Breast epithelium (tissue), 4 donors: ENCODE measurements at regions not wholly inside any gene's neighbourhood (a gene's known extent, or its start where the extent isn't known, plus 50 kb on each side); places are given as distances from the start of the nearest gene placed in this dataset.

Experiments used
- DNase-seq, 2 donors: peaks; one replicate each; pipeline ENCODE4 v3.0.0-alpha.2; 2019; ENCODE audit warnings: low spot score in 2 of 2
- H3K27ac ChIP-seq, 2 donors: fragments of 200-600 bp; sonication (generic) in 1 of 2; one replicate each; pipeline ENCODE4 v1.5.1; 2016 to 2019; ENCODE audit warnings: mild to moderate bottlenecking in 1 of 2
- H3K27me3 ChIP-seq, 2 donors: fragments of 200-600 bp; sonication (generic) in 1 of 2; one replicate each; pipeline versions ENCODE4 v1.5.1 to v1.6.0; 2017 to 2019; ENCODE audit warnings: control low read depth in 1 of 2, mild to moderate bottlenecking in 1 of 2
- H3K36me3 ChIP-seq: fragments of 200-600 bp; one replicate; pipeline ENCODE4 v1.5.1; 2019
- H3K4me1 ChIP-seq, 2 donors: fragments of 200-600 bp; sonication (generic); one replicate each; pipeline ENCODE4 v1.5.1; 2016 to 2019; ENCODE audit warnings: control low read depth in 1 of 2
- H3K4me3 ChIP-seq, 3 donors: fragments of 200-600 bp; sonication (generic); 1 replicate in 2 of 3; 2 replicates in 1 of 3; pipeline ENCODE4 v1.5.1; 2016 to 2019; ENCODE audit warnings: mild to moderate bottlenecking in 3 of 3, moderate library complexity in 2 of 3
- H3K9me3 ChIP-seq, 2 donors: fragments of 200-600 bp; sonication (generic) in 1 of 2; one replicate each; pipeline ENCODE4 v1.5.1; 2016 to 2019; ENCODE audit warnings: control low read depth in 1 of 2
- CTCF ChIP-seq, 3 donors: fragments of 450-650 bp; IDR thresholded peaks; one replicate each; pipeline ENCODE4 v1.5.1; 2016 to 2017; ENCODE audit warnings: antibody characterized with exemption in 3 of 3, mild to moderate bottlenecking in 3 of 3, moderate library complexity in 3 of 3
- POLR2A ChIP-seq: fragments of 450-650 bp; IDR thresholded peaks from one replicate; pipeline ENCODE4 v1.6.1; 2016; ENCODE audit warnings: antibody characterized with exemption, mild to moderate bottlenecking, moderate library complexity
- POLR2AphosphoS5 ChIP-seq, 3 donors: sonication (generic); formaldehyde crosslinking; IDR thresholded peaks; one replicate each; pipeline ENCODE4 v1.6.1; 2017; ENCODE audit warnings: antibody characterized with exemption in 3 of 3
- intact Hi-C: fragments of 100-400 bp; cut with DNase I; formaldehyde crosslinking; loops from one replicate; pipeline ENCODE4 v1.15.1; 2023; ENCODE audit warnings: low total_unique reads

DNA sequence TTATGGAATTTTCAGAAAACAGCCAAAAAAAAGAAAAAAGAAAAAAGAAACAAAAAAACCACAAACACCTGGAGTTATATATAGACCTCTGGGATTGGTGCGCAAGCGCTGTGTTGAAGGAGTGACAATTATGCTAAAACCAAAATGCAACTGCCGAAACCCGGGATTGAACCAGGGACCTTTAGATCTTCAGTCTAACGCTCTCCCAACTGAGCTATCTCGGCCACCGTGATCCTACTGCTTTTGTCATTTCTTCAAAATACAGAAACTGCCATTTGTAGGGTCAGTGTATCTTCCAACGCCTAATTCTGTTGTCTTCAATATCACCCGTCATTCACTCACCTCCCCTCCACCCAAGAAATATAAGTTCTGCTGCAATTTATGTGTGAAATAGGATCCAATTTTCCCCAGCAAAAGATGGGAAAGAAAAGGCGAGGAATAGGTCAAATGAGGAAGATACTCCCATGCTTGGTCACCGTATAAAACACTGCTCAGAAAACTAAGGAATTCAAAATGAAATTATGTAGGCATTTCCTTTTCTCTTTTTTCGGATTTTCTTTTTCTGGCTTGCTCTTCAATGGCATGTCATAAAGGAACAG is 116.0 kb downstream of the TRIM27 start:
- no peak overlapping the region for H3K27ac ChIP-seq

GRCh38 chr6:28808383-28808782 is 115.4 kb downstream of the TRIM27 start:
- peaks cover 2 to 92% of the 10 kb centered on the region in 2 donors for H3K27me3 ChIP-seq
- TF ChIP-seq POLR2A (no peak), CTCF (IDR thresholded peaks at IDR 0.05) (no peak), POLR2AphosphoS5 (IDR thresholded peaks at IDR 0.05) (no peak)
- intact Hi-C loops, result no loop called here
- H3K27ac ChIP-seq, result no peak overlapping the region
- no peaks in the 10 kb centered on the region for H3K36me3 ChIP-seq
- no peak overlapping the region for H3K4me3 ChIP-seq
- no peak for DNase-seq
- H3K4me1 ChIP-seq, result no peaks in the 10 kb centered on the region
- no peaks in the 10 kb centered on the region for H3K9me3 ChIP-seq

More for the DNA sequence above, 116.0 kb downstream of the TRIM27 start:
- Histone ChIP-seq H3K36me3 (no peaks in the 10 kb centered on the region), H3K4me1 (no peaks in the 10 kb centered on the region), H3K9me3 (no peaks in the 10 kb centered on the region), H3K27me3 (peaks cover 2 to 90% of the 10 kb centered on the region in 2 donors), H3K4me3 (no peak overlapping the region)
- no peak for DNase-seq
- TF ChIP-seq POLR2AphosphoS5 (IDR thresholded peaks at IDR 0.05) (no peak), POLR2A (no peak), CTCF (IDR thresholded peaks at IDR 0.05) (no peak)
- intact Hi-C loops, result no loop called here

- TF ChIP-seq POLR2AphosphoS5 (IDR thresholded peaks at IDR 0.05) (no peak), POLR2A (no peak), CTCF (IDR thresholded peaks at IDR 0.05) (no peak)
- H3K27ac ChIP-seq, result no peak overlapping the region
- intact Hi-C loops, result no loop called here
- H3K36me3 ChIP-seq, result no peaks in the 10 kb centered on the region
- H3K4me3 ChIP-seq, result no peak overlapping the region
- DNase-seq, result no peak
- no peaks in the 10 kb centered on the region for H3K4me1 ChIP-seq
- H3K9me3 ChIP-seq, result no peaks in the 10 kb centered on the region
- H3K27me3 ChIP-seq, result peaks cover 7 to 92% of the 10 kb centered on the region in 2 donors
Measured at GRCh38 chr6:28809947-28810658, 113.7 kb downstream of the TRIM27 start.

- TF ChIP-seq POLR2A (no peak), POLR2AphosphoS5 (IDR thresholded peaks at IDR 0.05) (no peak), CTCF (IDR thresholded peaks at IDR 0.05) (no peak)
- no peaks in the 10 kb centered on the region for H3K36me3 ChIP-seq
- no peak for DNase-seq
- intact Hi-C loops, result no loop called here
- no peak overlapping the region for H3K4me3 ChIP-seq
- no peak overlapping the region for H3K27ac ChIP-seq
- H3K27me3 ChIP-seq, result peaks cover 7 to 94% of the 10 kb centered on the region in 2 donors
- no peaks in the 10 kb centered on the region for H3K4me1 ChIP-seq
- H3K9me3 ChIP-seq, result no peaks in the 10 kb centered on the region
Measured at GRCh38 chr6:28810659-28811053, 113.1 kb downstream of the TRIM27 start.

DNA sequence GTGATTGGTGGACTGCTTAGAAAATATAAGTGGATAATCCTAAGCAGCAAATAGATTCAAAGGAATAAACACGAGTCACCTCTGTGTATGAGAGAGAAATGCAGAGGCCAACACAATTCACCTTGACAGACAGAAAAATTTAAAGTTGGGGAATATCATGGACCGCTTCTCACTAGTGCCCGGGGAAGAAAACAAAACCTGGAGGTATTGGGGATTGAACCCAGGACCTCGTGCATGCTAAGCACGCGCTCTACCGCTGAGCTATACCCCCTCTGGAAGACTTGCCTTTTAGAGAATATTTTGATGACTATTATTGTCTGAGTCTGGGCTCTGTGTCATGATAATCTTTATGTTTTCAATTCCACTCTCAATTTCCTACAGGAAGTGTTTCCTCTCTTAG is 111.9 kb downstream of the TRIM27 start:
- no peak for DNase-seq
- no peaks in the 10 kb centered on the region for H3K4me1 ChIP-seq
- peaks cover 7 to 95% of the 10 kb centered on the region in 2 donors for H3K27me3 ChIP-seq
- TF ChIP-seq CTCF (IDR thresholded peaks at IDR 0.05) (no peak), POLR2A (no peak), POLR2AphosphoS5 (IDR thresholded peaks at IDR 0.05) (no peak)
- no peak overlapping the region for H3K27ac ChIP-seq
- H3K4me3 ChIP-seq, result no peak overlapping the region
- H3K9me3 ChIP-seq, result no peaks in the 10 kb centered on the region
- no peaks in the 10 kb centered on the region for H3K36me3 ChIP-seq
- intact Hi-C loops, result no loop called here
